Neural progenitor cell (in vitro differentiated cells): ENCODE measurements at regions not wholly inside any gene's neighbourhood (a gene's known extent, or its start where the extent isn't known, plus 50 kb on each side); places are given as distances from the start of the nearest gene placed in this dataset.

Experiments
- EZH2 ChIP-seq: fragments of 200-600 bp; sonication (generic); IDR thresholded peaks from 2 replicates; pipeline ENCODE4 v1.6.1; 2017; ENCODE audit warnings: antibody characterized with exemption, mild to moderate bottlenecking, moderate library complexity
- TF ChIP-seq, protein P1 (sequence below): fragments of 200-600 bp; sonication (generic); IDR thresholded peaks from 2 replicates; pipeline ENCODE4 v1.5.1; 2017; ENCODE audit warnings: antibody characterized with exemption, mild to moderate bottlenecking

DNA sequence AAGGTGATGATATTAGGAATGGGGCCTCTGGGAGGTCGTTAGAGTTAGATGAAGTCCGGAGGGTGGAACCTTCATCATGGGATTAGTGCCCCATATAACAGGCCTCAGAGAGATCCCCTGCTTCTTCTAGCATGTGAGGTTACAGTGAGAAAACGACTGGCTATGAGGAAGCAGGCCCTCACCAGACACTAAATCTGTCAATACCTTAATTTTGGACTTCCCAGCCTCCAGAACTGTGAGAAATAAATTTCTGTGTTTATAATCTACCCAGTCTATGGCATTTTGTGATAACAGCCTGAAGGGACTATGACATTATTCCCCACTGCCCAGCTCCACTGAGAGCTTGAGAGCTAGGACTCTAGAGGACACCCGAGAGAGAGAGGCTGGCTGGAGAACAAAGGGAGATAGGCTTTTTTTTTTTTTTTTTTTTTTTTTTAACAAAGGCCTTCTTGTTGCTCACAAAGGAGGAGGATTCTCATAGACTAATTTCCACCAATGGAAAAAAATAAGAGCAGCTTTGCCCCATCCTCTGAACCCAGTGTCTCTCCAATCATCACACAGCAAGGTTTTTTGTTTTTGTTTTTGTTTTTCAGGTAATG, 87.8 kb upstream of the EEA1 start:
- TF ChIP-seq, protein P1, sequence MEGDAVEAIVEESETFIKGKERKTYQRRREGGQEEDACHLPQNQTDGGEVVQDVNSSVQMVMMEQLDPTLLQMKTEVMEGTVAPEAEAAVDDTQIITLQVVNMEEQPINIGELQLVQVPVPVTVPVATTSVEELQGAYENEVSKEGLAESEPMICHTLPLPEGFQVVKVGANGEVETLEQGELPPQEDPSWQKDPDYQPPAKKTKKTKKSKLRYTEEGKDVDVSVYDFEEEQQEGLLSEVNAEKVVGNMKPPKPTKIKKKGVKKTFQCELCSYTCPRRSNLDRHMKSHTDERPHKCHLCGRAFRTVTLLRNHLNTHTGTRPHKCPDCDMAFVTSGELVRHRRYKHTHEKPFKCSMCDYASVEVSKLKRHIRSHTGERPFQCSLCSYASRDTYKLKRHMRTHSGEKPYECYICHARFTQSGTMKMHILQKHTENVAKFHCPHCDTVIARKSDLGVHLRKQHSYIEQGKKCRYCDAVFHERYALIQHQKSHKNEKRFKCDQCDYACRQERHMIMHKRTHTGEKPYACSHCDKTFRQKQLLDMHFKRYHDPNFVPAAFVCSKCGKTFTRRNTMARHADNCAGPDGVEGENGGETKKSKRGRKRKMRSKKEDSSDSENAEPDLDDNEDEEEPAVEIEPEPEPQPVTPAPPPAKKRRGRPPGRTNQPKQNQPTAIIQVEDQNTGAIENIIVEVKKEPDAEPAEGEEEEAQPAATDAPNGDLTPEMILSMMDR, result no peak
- no peak for TF ChIP-seq EZH2
